ENCODE measurements at regions not wholly inside any gene's neighbourhood (a gene's known extent, or its start where the extent isn't known, plus 50 kb on each side); places are given as distances from the start of the nearest gene placed in this dataset.

DNA sequence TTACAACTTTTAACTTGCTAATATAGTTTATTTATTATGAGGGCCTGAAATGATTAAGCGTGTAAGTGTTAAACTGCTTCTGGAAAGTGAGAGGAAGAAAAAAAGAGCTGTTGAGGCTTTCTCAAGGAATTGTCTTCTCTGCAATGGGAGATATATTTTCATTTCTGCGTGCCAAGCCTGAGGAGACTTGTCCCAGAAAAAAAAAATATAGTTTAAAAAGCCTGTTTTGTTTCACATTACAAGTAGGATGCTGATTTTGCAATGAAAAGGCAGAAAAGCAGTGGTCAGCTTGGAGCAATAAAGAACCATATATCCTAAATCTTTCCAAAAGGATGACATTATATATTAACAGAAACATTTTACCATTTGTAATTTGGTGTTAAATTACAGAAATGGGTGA is 115.5 kb downstream of the GMNC start:
- H3K9me3 ChIP-seq (ENCODE audit: control insufficient read depth, insufficient read depth, low read depth, low read length) = no peaks in the 10 kb centered on the region

GRCh38 chr3:190746531-190746930 is 116.0 kb downstream of the GMNC start:
- peak in 1 of 2 donors; percentile 19 for DNase-seq (ENCODE audit: low read depth in 2 of 2)
- Histone ChIP-seq H3K9me3 (ENCODE audit: control insufficient read depth, insufficient read depth, low read depth, low read length) (no peaks in the 10 kb centered on the region), H3K36me3 (ENCODE audit: control insufficient read depth, insufficient read depth, low read length) (no peaks in the 10 kb centered on the region), H3K4me1 (ENCODE audit: control insufficient read depth, extremely low read depth, insufficient read depth, low read length) (no peaks in the 10 kb centered on the region), H3K4me3 (replicated peaks in 1 of 4; ENCODE audit: control extremely low read depth in 1 of 4, insufficient read depth in 1 of 4, low read depth in 3 of 4, low read length in 4 of 4) (no peak overlapping the region), H3K79me2 (ENCODE audit: control insufficient read depth, insufficient read depth, low read length) (no peaks in the 10 kb centered on the region), H3K27me3 (ENCODE audit: control insufficient read depth, insufficient read depth, low read length) (no peaks in the 10 kb centered on the region), H3K27ac (ENCODE audit: insufficient read depth, low read length) (no peak overlapping the region), H4K20me1 (ENCODE audit: control insufficient read depth, extremely low read depth, insufficient read depth, low read length) (no peaks in the 10 kb centered on the region), H3K4me2 (ENCODE audit: extremely low read depth, insufficient read depth, low read length) (no peak overlapping the region), H2AFZ (ENCODE audit: low read length) (no peak overlapping the region), H3K9ac (ENCODE audit: insufficient read depth, low read length) (no peak overlapping the region)
- TF ChIP-seq EZH2 (IDR thresholded peaks at IDR 0.05; ENCODE audit: low read length, missing control alignments) (no peak), CTCF (conservative IDR thresholded peaks at IDR 0.05 in 1 of 2, IDR thresholded peaks at IDR 0.05 in 1 of 2; ENCODE audit: low read depth in 1 of 2, low read length in 2 of 2) (no peak)

More for the DNA sequence above, 115.5 kb downstream of the GMNC start:
- Histone ChIP-seq H3K4me1 (ENCODE audit: control insufficient read depth, extremely low read depth, insufficient read depth, low read length) (no peaks in the 10 kb centered on the region), H3K79me2 (ENCODE audit: control insufficient read depth, insufficient read depth, low read length) (no peaks in the 10 kb centered on the region), H3K9ac (ENCODE audit: insufficient read depth, low read length) (no peak overlapping the region), H3K27me3 (ENCODE audit: control insufficient read depth, insufficient read depth, low read length) (no peaks in the 10 kb centered on the region), H2AFZ (ENCODE audit: low read length) (no peak overlapping the region), H3K36me3 (ENCODE audit: control insufficient read depth, insufficient read depth, low read length) (no peaks in the 10 kb centered on the region), H3K4me3 (replicated peaks in 1 of 4; ENCODE audit: control extremely low read depth in 1 of 4, insufficient read depth in 1 of 4, low read depth in 3 of 4, low read length in 4 of 4) (no peak overlapping the region), H3K27ac (ENCODE audit: insufficient read depth, low read length) (no peak overlapping the region), H3K4me2 (ENCODE audit: extremely low read depth, insufficient read depth, low read length) (no peak overlapping the region), H4K20me1 (ENCODE audit: control insufficient read depth, extremely low read depth, insufficient read depth, low read length) (no peaks in the 10 kb centered on the region)
- DNase-seq (ENCODE audit: low read depth in 2 of 2) = peak in 1 of 2 donors; percentile 22
- TF ChIP-seq CTCF (conservative IDR thresholded peaks at IDR 0.05 in 1 of 2, IDR thresholded peaks at IDR 0.05 in 1 of 2; ENCODE audit: low read depth in 1 of 2, low read length in 2 of 2) (no peak), EZH2 (IDR thresholded peaks at IDR 0.05; ENCODE audit: low read length, missing control alignments) (no peak)

GRCh38 chr3:190741788-190742187 is 120.7 kb downstream of the GMNC start:
- no peak overlapping the region for H3K4me2 ChIP-seq (ENCODE audit: extremely low read depth, insufficient read depth, low read length)
- H3K9me3 ChIP-seq (ENCODE audit: control insufficient read depth, insufficient read depth, low read depth, low read length) = no peaks in the 10 kb centered on the region
- no peaks in the 10 kb centered on the region for H3K27me3 ChIP-seq (ENCODE audit: control insufficient read depth, insufficient read depth, low read length)
- DNase-seq (ENCODE audit: low read depth in 2 of 2) = no peak
- H3K79me2 ChIP-seq (ENCODE audit: control insufficient read depth, insufficient read depth, low read length) = no peaks in the 10 kb centered on the region
- H3K9ac ChIP-seq (ENCODE audit: insufficient read depth, low read length) = no peak overlapping the region
- H3K36me3 ChIP-seq (ENCODE audit: control insufficient read depth, insufficient read depth, low read length) = no peaks in the 10 kb centered on the region
- no peaks in the 10 kb centered on the region for H3K4me1 ChIP-seq (ENCODE audit: control insufficient read depth, extremely low read depth, insufficient read depth, low read length)
- H3K27ac ChIP-seq (ENCODE audit: insufficient read depth, low read length) = no peak overlapping the region
- no peak overlapping the region for H3K4me3 ChIP-seq (replicated peaks in 1 of 4; ENCODE audit: control extremely low read depth in 1 of 4, insufficient read depth in 1 of 4, low read depth in 3 of 4, low read length in 4 of 4)
- TF ChIP-seq EZH2 (IDR thresholded peaks at IDR 0.05; ENCODE audit: low read length, missing control alignments) = no peak
- TF ChIP-seq CTCF (conservative IDR thresholded peaks at IDR 0.05 in 1 of 2, IDR thresholded peaks at IDR 0.05 in 1 of 2; ENCODE audit: low read depth in 1 of 2, low read length in 2 of 2) = no peak
- no peak overlapping the region for H2AFZ ChIP-seq (ENCODE audit: low read length)
- no peaks in the 10 kb centered on the region for H4K20me1 ChIP-seq (ENCODE audit: control insufficient read depth, extremely low read depth, insufficient read depth, low read length)

Measured in fibroblast of lung (primary cell).